Thyroid gland (tissue), 4 donors: ENCODE measurements at regions not wholly inside any gene's neighbourhood (a gene's known extent, or its start where the extent isn't known, plus 50 kb on each side); places are given as distances from the start of the nearest gene placed in this dataset.
A peak's percentile ranks its signal among the peaks of the same experiment; 100 is the strongest.

ENCODE experiments used
- DNase-seq, 2 donors: peaks; one replicate each; pipeline ENCODE4 v3.0.0-alpha.2; 2019
- H3K27ac ChIP-seq, 3 donors: fragments of 200-600 bp; sonication (generic); 1 replicate in 2 of 3; 2 replicates in 1 of 3; pipeline ENCODE4 v1.5.1; 2016 to 2019; ENCODE audit warnings: mild to moderate bottlenecking in 1 of 3, moderate library complexity in 1 of 3
- H3K27me3 ChIP-seq: fragments of 200-600 bp; sonication (generic); one replicate; pipeline ENCODE4 v1.5.1; 2019
- H3K36me3 ChIP-seq, 2 donors: fragments of 200-600 bp; sonication (generic); one replicate each; pipeline ENCODE4 v1.5.1; 2016 to 2019
- H3K4me1 ChIP-seq, 2 donors: fragments of 200-600 bp; sonication (generic); one replicate each; pipeline ENCODE4 v1.5.1; 2017 to 2019
- H3K4me3 ChIP-seq, 3 donors: fragments of 200-600 bp; sonication (generic); replicated peaks in 1 of 3; 1 replicate in 2 of 3; 2 replicates in 1 of 3; pipeline ENCODE4 v1.5.1; 2016; ENCODE audit warnings: mild to moderate bottlenecking in 1 of 3
- H3K9me3 ChIP-seq: fragments of 200-600 bp; sonication (generic); one replicate; pipeline ENCODE4 v1.5.1; 2017
- CTCF ChIP-seq, 6 experiments: fragments of 200-600 bp in 3 of 6; fragments of 450-650 bp in 3 of 6; sonication (generic) in 3 of 6; IDR thresholded peaks; one replicate each; pipeline ENCODE4 v1.5.1; 2016 to 2019; ENCODE audit warnings: antibody characterized with exemption in 6 of 6, mild to moderate bottlenecking in 2 of 6, inconsistent platforms in 1 of 6, moderate library complexity in 1 of 6
- POLR2A ChIP-seq, 2 donors: fragments of 450-650 bp; IDR thresholded peaks; one replicate each; pipeline ENCODE4 v1.6.1; 2017; ENCODE audit warnings: antibody characterized with exemption in 2 of 2, mild to moderate bottlenecking in 2 of 2, moderate library complexity in 1 of 2
- WGBS, 2 donors: methylation state at CpG; one replicate each; pipeline ENCODE4 v1.1.5; 2017; 5-methylcytosine and 5-hydroxymethylcytosine counted together
- intact Hi-C: fragments of 100-400 bp; cut with DNase I; formaldehyde crosslinking; loops from one replicate; pipeline ENCODE4 v1.15.1; 2023

DNA sequence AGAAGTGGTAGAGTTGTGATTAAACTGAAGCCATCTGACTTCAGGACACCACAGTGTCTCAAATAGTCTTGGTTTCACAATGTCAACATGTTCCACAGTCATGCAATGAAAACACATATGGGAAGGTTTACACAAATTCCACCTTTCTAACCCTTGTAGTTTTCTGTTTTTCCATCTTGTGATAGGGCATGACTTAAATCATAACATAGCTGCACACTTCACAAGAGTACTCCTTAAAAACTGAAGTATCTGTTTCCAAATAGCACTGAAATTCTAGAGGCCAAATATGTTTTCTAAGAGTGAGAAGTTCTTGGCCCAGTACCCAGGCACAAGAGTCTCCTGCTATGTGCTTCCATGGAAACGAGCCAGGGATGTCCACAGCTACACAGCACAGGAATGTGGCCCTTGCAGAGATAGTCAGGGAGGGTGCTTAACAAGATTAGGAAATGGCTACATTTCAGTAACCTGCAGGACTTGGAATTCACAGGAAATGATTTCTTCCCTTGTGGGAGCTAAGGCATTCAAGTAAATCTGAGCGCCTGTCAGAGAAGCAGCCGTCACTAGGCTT is 269.1 kb downstream of the NDFIP2 start:
- H3K36me3 ChIP-seq = no peaks in the 10 kb centered on the region
- TF ChIP-seq CTCF (IDR thresholded peaks at IDR 0.05) (peak in 1 of 6 experiments; percentile 17), POLR2A (IDR thresholded peaks at IDR 0.05) (no peak)
- no peaks in the 10 kb centered on the region for H3K27me3 ChIP-seq
- intact Hi-C loops = no loop called here
- no peaks in the 10 kb centered on the region for H3K9me3 ChIP-seq
- H3K4me1 ChIP-seq = peaks cover 23 to 24% of the 10 kb centered on the region in 2 donors
- WGBS, 2 donors = 10 to 18% methylated on average over 3 of the region's 3 CpGs
- peak; percentile 89 to 92 for DNase-seq
- no peak overlapping the region for H3K4me3 ChIP-seq
- H3K27ac ChIP-seq = peak overlapping the region; percentile 61 to 82 (median 71)

GRCh38 chr13:79749566-79749965 is 268.6 kb downstream of the NDFIP2 start:
- no peaks in the 10 kb centered on the region for H3K27me3 ChIP-seq
- no peaks in the 10 kb centered on the region for H3K36me3 ChIP-seq
- intact Hi-C loops = no loop called here
- 59 to 61% methylated on average over 2 of the region's 2 CpGs for WGBS, 2 donors
- DNase-seq = no peak
- no peak overlapping the region for H3K4me3 ChIP-seq
- peak overlapping the region; percentile 61 to 82 (median 71) for H3K27ac ChIP-seq
- no peaks in the 10 kb centered on the region for H3K9me3 ChIP-seq
- H3K4me1 ChIP-seq = peaks cover 23 to 24% of the 10 kb centered on the region in 2 donors
- TF ChIP-seq CTCF (IDR thresholded peaks at IDR 0.05) = no peak
- TF ChIP-seq POLR2A (IDR thresholded peaks at IDR 0.05) = no peak

DNA sequence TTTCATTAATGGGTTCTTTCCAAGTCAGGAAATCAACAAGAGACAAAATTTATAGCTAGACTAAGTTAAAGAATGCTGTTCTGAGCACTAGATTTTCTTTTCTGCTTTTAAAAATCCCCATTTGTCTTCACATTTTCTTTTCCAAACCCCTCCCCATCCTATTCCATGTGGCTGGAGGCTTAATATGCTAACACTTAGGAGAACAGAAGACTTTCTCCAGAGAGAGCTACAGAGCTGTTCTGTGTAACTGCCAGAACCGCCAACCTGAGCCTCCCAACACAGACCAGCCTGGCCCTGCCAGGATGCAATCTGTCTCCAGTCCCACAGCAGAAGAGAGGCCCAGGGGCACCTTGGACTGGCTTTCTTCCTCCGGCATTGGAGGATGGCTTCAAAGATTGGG is 264.1 kb downstream of the NDFIP2 start:
- Histone ChIP-seq H3K27me3 (no peaks in the 10 kb centered on the region), H3K4me3 (no peak overlapping the region), H3K27ac (no peak overlapping the region), H3K9me3 (no peaks in the 10 kb centered on the region), H3K4me1 (peaks cover 18 to 33% of the 10 kb centered on the region in 2 donors), H3K36me3 (no peaks in the 10 kb centered on the region)
- intact Hi-C loops = no loop called here
- DNase-seq = no peak
- TF ChIP-seq POLR2A (IDR thresholded peaks at IDR 0.05) (no peak), CTCF (IDR thresholded peaks at IDR 0.05) (no peak)
- WGBS, 2 donors = 69 to 81% methylated on average over 2 of the region's 2 CpGs

DNA sequence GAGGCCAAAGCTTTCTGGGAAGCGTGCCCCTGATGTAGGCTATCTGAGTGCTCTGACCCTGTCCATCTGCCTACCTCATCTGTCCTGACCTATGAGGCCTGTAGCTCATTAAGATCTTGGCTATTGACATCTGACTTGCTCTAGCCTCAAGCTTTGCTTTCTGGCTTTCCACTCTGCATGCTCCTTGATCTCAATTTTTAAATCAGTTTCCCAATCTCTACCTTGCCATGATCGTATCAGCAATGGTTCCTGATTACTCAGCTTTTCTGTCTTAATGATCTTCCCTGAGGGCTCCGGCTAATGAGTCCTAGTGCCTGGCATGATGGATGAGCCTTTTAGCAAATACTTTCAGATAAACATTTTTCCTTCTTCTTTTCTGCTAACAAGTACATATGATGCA is 262.0 kb downstream of the NDFIP2 start:
- TF ChIP-seq CTCF (IDR thresholded peaks at IDR 0.05) (no peak), POLR2A (IDR thresholded peaks at IDR 0.05) (no peak)
- no peak for DNase-seq
- 90 to 99% methylated on average over 3 of the region's 3 CpGs for WGBS, 2 donors
- H3K4me3 ChIP-seq = no peak overlapping the region
- H3K4me1 ChIP-seq = peaks cover 5 to 19% of the 10 kb centered on the region in 2 donors
- H3K27ac ChIP-seq = no peak overlapping the region
- intact Hi-C loops = no loop called here
- no peaks in the 10 kb centered on the region for H3K9me3 ChIP-seq
- no peaks in the 10 kb centered on the region for H3K36me3 ChIP-seq
- H3K27me3 ChIP-seq = no peaks in the 10 kb centered on the region

- H3K27me3 ChIP-seq = no peaks in the 10 kb centered on the region
- peak; percentile 38 to 39 for DNase-seq
These were observed 260.0 kb downstream of the NDFIP2 start for GRCh38 chr13:79740991-79741390.

More at GRCh38 chr13:79740991-79741390, 260.0 kb downstream of the NDFIP2 start:
- Histone ChIP-seq H3K36me3 (no peaks in the 10 kb centered on the region), H3K9me3 (no peaks in the 10 kb centered on the region), H3K4me3 (no peak overlapping the region), H3K4me1 (peaks cover 5 to 19% of the 10 kb centered on the region in 2 donors), H3K27ac (peak overlapping the region in 2 of 3 donors; percentile 10 to 54)
- no peak for TF ChIP-seq CTCF (IDR thresholded peaks at IDR 0.05)
- no peak for TF ChIP-seq POLR2A (IDR thresholded peaks at IDR 0.05)
- intact Hi-C loops = no loop called here
- WGBS, 2 donors = 15 to 31% methylated on average over 6 of the region's 6 CpGs
